GM23248 (cell line): ENCODE measurements at regions not wholly inside any gene's neighbourhood (a gene's known extent, or its start where the extent isn't known, plus 50 kb on each side); places are given as distances from the start of the nearest gene placed in this dataset.

Source experiments
- DNase-seq: peaks from one replicate; pipeline ENCODE4 v3.0.0-alpha.2; 2015
- H2AFZ ChIP-seq: fragments of 200-600 bp; sonication (generic); 2 replicates; pipeline ENCODE4 v1.6.1; 2016; ENCODE audit warnings: antibody characterized with exemption
- H3F3A ChIP-seq: fragments of 200-600 bp; sonication (generic); 2 replicates; pipeline ENCODE4 v1.6.1; 2016; ENCODE audit warnings: mild to moderate bottlenecking, antibody characterized with exemption, mixed run types; ENCODE audit not compliant: insufficient read depth
- H3K27ac ChIP-seq: fragments of 200-600 bp; sonication (generic); 2 replicates; pipeline ENCODE4 v1.5.1; 2016; ENCODE audit warnings: mild to moderate bottlenecking
- H3K27me3 ChIP-seq: fragments of 200-600 bp; sonication (generic); replicated peaks from 2 replicates; pipeline ENCODE4 v1.6.1; 2016; ENCODE audit warnings: mild to moderate bottlenecking; ENCODE audit not compliant: insufficient read depth
- H3K36me3 ChIP-seq: fragments of 200-600 bp; sonication (generic); 2 replicates; pipeline ENCODE4 v1.6.1; 2016; ENCODE audit warnings: low read depth, mild to moderate bottlenecking
- H3K4me1 ChIP-seq: fragments of 200-600 bp; sonication (generic); 2 replicates; pipeline ENCODE4 v1.6.1; 2016; ENCODE audit warnings: mild to moderate bottlenecking; ENCODE audit not compliant: insufficient read depth
- H3K4me2 ChIP-seq: fragments of 200-600 bp; sonication (generic); one replicate; pipeline ENCODE4 v1.6.1; 2016; ENCODE audit warnings: mild to moderate bottlenecking; ENCODE audit not compliant: unreplicated experiment
- H3K4me3 ChIP-seq: fragments of 200-600 bp; sonication (generic); 2 replicates; pipeline ENCODE4 v1.5.1; 2016; ENCODE audit warnings: mild to moderate bottlenecking
- H3K79me2 ChIP-seq: fragments of 200-600 bp; sonication (generic); 2 replicates; pipeline ENCODE4 v1.6.1; 2016; ENCODE audit warnings: mild to moderate bottlenecking; ENCODE audit not compliant: insufficient read depth
- H3K9ac ChIP-seq: fragments of 200-600 bp; sonication (generic); 2 replicates; pipeline ENCODE4 v1.6.1; 2016; ENCODE audit warnings: mild to moderate bottlenecking
- H3K9me2 ChIP-seq: fragments of 200-600 bp; sonication (generic); 2 replicates; pipeline ENCODE4 v1.6.1; 2016; ENCODE audit warnings: mixed run types, mild to moderate bottlenecking, moderate library complexity; ENCODE audit not compliant: insufficient read depth
- H3K9me3 ChIP-seq: fragments of 200-600 bp; sonication (generic); one replicate; pipeline ENCODE4 v1.6.1; 2017; ENCODE audit warnings: low read depth
- H4K20me1 ChIP-seq: fragments of 200-600 bp; sonication (generic); 2 replicates; pipeline ENCODE4 v1.6.0; 2016; ENCODE audit not compliant: insufficient read depth
- EZH2 ChIP-seq: fragments of 200-600 bp; sonication (generic); IDR thresholded peaks from 2 replicates; pipeline ENCODE4 v1.6.1; 2018; ENCODE audit warnings: antibody characterized with exemption, mild to moderate bottlenecking; ENCODE audit not compliant: insufficient read depth, poor library complexity, severe bottlenecking
- EZH2phosphoT487 ChIP-seq: fragments of 200-600 bp; sonication (generic); IDR thresholded peaks from 2 replicates; pipeline ENCODE4 v1.6.1; 2018; ENCODE audit warnings: antibody characterized with exemption, moderate library complexity, mild to moderate bottlenecking, low read depth; ENCODE audit not compliant: insufficient read depth
- WGBS, 2 experiments: methylation state at CpG; one replicate each; pipeline ENCODE4 v1.1.6; 2015 to 2017; ENCODE audit warnings: low lambda C conversion rate in 2 of 2, low coverage in 1 of 2; ENCODE audit errors: missing lambda C conversion rate in 2 of 2; 5-methylcytosine and 5-hydroxymethylcytosine counted together
- in situ Hi-C: fragments of 300-500 bp; cut with MboI; formaldehyde crosslinking; loops from 2 replicates; pipeline ENCODE4 v1.15.0; 2020

DNA sequence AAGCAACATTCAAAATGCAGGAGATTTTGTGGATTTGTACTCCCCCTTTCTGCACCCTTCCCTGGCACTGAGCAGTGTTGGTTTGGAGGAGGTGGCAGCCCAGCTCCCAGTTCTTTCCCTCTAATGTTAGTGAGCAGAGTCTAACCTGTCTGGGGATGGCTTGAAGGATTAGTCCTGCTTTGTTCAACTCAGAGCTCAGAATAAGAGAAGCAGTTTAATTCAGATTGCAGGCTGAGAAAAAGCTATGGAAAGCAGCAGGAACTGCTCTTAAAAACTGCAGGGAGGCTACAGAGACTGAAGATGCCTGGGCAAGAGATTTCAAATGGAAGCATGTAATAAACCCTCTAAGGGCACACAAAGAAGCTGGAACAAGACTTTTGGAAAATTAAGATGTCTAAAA, 223.4 kb upstream of the GGTLC1 start:
- H3K9ac ChIP-seq = no peak overlapping the region
- H3K4me3 ChIP-seq = no peak overlapping the region
- no peaks in the 10 kb centered on the region for H4K20me1 ChIP-seq
- H3K9me3 ChIP-seq = no peaks in the 10 kb centered on the region
- no peak overlapping the region for H3K4me2 ChIP-seq
- no peaks in the 10 kb centered on the region for H3K4me1 ChIP-seq
- no peaks in the 10 kb centered on the region for H3K79me2 ChIP-seq
- no peaks in the 10 kb centered on the region for H3K36me3 ChIP-seq
- DNase-seq = no peak
- H3K27me3 ChIP-seq = peaks cover 12% of the 10 kb centered on the region; the same call in 1 of the 2 replicates
- H2AFZ ChIP-seq = no peak overlapping the region
- H3F3A ChIP-seq = no peaks in the 10 kb centered on the region
- TF ChIP-seq EZH2 (no peak), EZH2phosphoT487 (no peak)
- H3K9me2 ChIP-seq = no peaks in the 10 kb centered on the region
- no peak overlapping the region for H3K27ac ChIP-seq
- in situ Hi-C loops = no loop called here

DNA sequence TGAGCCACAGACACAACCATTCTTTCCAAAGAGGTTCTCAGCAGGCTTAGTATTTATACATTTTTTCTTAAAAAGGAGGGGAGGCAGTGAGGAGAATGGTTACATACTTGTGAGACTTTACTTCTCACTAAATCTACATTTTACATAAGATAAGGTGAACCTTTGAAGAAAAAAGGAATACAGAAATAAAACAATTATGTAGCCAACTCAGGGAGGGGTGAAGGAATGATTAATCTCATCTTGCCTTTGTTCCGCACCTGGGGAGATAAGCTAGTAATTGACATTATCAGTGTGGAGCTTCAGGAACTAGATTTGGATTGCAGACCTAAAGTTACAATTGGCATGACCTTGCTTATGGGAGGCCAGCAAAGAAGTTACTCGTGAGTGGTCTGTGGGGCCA, 221.8 kb upstream of the GGTLC1 start:
- in situ Hi-C loops = no loop called here
- 40 to 50% methylated on average over 2 of the region's 2 CpGs for WGBS, 2 experiments
- peaks cover 12% of the 10 kb centered on the region; the same call in 1 of the 2 replicates for H3K27me3 ChIP-seq

DNA sequence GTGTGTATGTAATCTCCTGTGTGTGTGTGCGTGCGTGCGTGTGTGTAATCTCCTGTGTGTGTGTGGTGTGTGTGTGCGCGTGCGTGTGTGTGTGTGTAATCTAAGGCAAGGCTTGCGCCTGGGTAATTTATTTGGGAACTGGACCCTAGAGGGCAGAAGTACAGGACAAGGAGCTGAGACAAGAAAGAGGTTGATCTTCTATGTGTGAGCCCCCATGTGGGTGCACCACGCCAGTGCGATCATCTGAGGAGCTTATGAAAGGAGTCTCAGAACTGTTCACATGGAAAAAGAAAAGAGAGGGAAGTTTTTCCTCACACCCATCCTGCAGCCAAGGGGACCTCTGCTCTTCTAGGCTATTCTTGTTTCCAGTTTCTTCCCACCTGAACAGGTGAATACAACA, 220.1 kb upstream of the GGTLC1 start:
- in situ Hi-C loops = no loop called here
- 69 to 74% methylated on average over 6 to 9 of the region's 9 CpGs for WGBS, 2 experiments

More for the DNA sequence above, 221.8 kb upstream of the GGTLC1 start:
- Histone ChIP-seq H3F3A (no peaks in the 10 kb centered on the region), H4K20me1 (no peaks in the 10 kb centered on the region), H3K9me2 (no peaks in the 10 kb centered on the region), H3K4me3 (no peak overlapping the region), H3K27ac (no peak overlapping the region), H3K79me2 (no peaks in the 10 kb centered on the region), H3K9me3 (no peaks in the 10 kb centered on the region), H3K9ac (no peak overlapping the region), H3K4me2 (no peak overlapping the region), H3K4me1 (no peaks in the 10 kb centered on the region), H2AFZ (no peak overlapping the region), H3K36me3 (no peaks in the 10 kb centered on the region)
- DNase-seq = no peak
- TF ChIP-seq EZH2phosphoT487 (no peak), EZH2 (no peak)

DNA sequence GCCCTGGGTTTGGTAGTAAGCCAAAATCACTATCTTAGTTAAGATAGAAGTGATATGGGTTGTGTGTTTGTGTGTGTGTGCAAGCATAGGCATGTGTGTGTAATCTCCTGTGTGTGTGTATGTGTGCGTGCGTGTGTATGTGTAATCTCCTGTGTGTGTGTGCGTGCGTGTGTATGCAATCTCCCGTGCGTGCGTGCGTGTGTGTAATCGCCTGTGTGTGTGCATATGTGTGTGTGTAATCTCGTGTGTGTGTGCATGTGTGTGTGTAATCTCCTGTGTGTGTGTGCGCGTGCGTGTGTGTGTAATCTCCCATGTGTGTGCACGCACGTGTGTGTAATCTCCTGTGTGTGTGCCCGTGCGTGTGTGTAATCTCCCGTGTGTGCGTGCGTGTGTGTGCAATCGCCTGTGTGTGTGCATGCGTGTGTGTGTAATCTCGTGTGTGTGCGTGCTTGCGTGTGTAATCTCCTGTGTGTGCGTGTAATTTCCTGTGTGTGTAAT, 219.3 kb upstream of the GGTLC1 start:
- 71 to 88% methylated on average over 13 to 25 of the region's 26 CpGs for WGBS, 2 experiments
- no peak overlapping the region for H2AFZ ChIP-seq

More for the DNA sequence above, 220.1 kb upstream of the GGTLC1 start:
- Histone ChIP-seq H3K9me2 (no peaks in the 10 kb centered on the region), H3K4me2 (no peak overlapping the region), H3K9ac (no peak overlapping the region), H3K79me2 (no peaks in the 10 kb centered on the region), H4K20me1 (no peaks in the 10 kb centered on the region), H2AFZ (no peak overlapping the region), H3K4me1 (no peaks in the 10 kb centered on the region), H3K27me3 (peaks cover 12% of the 10 kb centered on the region; the same call in 1 of the 2 replicates), H3K36me3 (no peaks in the 10 kb centered on the region), H3K27ac (no peak overlapping the region), H3F3A (no peaks in the 10 kb centered on the region), H3K9me3 (no peaks in the 10 kb centered on the region), H3K4me3 (no peak overlapping the region)
- TF ChIP-seq EZH2phosphoT487 (no peak), EZH2 (no peak)
- no peak for DNase-seq

DNA sequence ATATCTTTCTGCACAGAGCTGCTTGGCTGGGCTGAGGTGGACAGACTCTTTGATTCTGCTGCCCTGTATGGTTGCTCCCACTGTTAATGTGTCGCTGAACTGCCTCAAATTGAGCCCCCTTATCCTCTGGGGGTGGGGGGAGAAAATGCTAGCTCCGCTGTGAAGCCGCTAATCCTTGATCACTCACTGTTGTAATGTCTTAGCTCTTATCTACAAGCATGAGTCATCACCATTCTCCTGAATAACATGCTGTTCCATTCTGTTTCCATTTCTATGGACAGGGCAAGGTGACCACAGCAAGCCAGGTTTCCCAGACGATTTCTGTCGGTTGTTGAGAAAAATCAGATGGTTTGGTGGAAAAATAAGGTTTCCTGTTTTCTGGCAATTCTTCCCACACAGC, 218.4 kb upstream of the GGTLC1 start:
- Histone ChIP-seq H3K36me3 (no peaks in the 10 kb centered on the region), H3K4me2 (no peak overlapping the region), H2AFZ (no peak overlapping the region), H3K9me2 (no peaks in the 10 kb centered on the region), H3K9me3 (no peaks in the 10 kb centered on the region), H3F3A (no peaks in the 10 kb centered on the region), H3K9ac (no peak overlapping the region), H3K79me2 (no peaks in the 10 kb centered on the region), H3K4me1 (no peaks in the 10 kb centered on the region), H3K27me3 (peaks cover 5% of the 10 kb centered on the region; the same call in 1 of the 2 replicates), H3K4me3 (no peak overlapping the region), H3K27ac (no peak overlapping the region), H4K20me1 (no peaks in the 10 kb centered on the region)
- DNase-seq = no peak
- TF ChIP-seq EZH2 (no peak), EZH2phosphoT487 (no peak)
- WGBS, 2 experiments = 23 to 32% methylated on average over 5 of the region's 5 CpGs
- in situ Hi-C loops = no loop called here

More for the DNA sequence above, 219.3 kb upstream of the GGTLC1 start:
- H3K27me3 ChIP-seq = peaks cover 10% of the 10 kb centered on the region; the same call in 1 of the 2 replicates
- no peaks in the 10 kb centered on the region for H4K20me1 ChIP-seq
- no peak for TF ChIP-seq EZH2
- no peaks in the 10 kb centered on the region for H3K36me3 ChIP-seq
- H3F3A ChIP-seq = no peaks in the 10 kb centered on the region
- no peak overlapping the region for H3K4me2 ChIP-seq
- no peak overlapping the region for H3K4me3 ChIP-seq
- H3K79me2 ChIP-seq = no peaks in the 10 kb centered on the region
- no peak for DNase-seq
- no peaks in the 10 kb centered on the region for H3K9me3 ChIP-seq
- no peaks in the 10 kb centered on the region for H3K4me1 ChIP-seq
- no peak overlapping the region for H3K27ac ChIP-seq
- no peaks in the 10 kb centered on the region for H3K9me2 ChIP-seq
- in situ Hi-C loops = no loop called here
- H3K9ac ChIP-seq = no peak overlapping the region
